ENCODE measurements at regions not wholly inside any gene's neighbourhood (a gene's known extent, or its start where the extent isn't known, plus 50 kb on each side); places are given as distances from the start of the nearest gene placed in this dataset.
"Not testable (repeated sequence)": the region's sequence is repeated elsewhere in the genome, so short reads cannot be mapped to it uniquely, and the experiment has no call there.

- no peak overlapping the region for H3K27ac ChIP-seq
- no peak for DNase-seq
- H3K9me3 ChIP-seq (replicated peaks): no peaks in the 10 kb centered on the region
- no peaks in the 10 kb centered on the region for H3K27me3 ChIP-seq
- peaks cover 19% of the 10 kb centered on the region for H3K4me1 ChIP-seq
- no peak overlapping the region for H3K4me3 ChIP-seq
- no peaks in the 10 kb centered on the region for H3K36me3 ChIP-seq
Measured at GRCh38 chr18:68414407-68414806, 300.5 kb downstream of the TMX3 start.

DNA sequence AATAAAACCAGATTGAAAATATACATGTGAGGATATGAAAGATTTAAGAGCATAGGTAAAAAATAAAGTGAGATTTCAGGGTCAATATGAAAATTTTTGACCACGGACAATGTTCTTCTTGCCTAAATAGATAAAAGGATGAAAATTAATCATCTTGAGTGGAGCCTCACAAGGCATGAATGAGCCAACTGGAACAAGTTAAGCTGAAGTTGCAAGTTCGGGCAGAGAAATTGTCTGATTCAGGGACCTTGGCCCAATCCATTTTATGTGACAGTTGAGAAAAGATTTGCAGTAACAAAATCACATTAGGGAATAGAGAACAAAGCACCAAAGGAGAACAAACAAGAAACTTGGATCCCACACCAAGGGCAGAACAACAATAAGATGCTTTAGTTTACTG is 305.3 kb downstream of the TMX3 start:
- DNase-seq: no peak
- no peak overlapping the region for H3K4me3 ChIP-seq
- H3K4me1 ChIP-seq: no peaks in the 10 kb centered on the region
- H3K36me3 ChIP-seq: no peaks in the 10 kb centered on the region
- H3K27me3 ChIP-seq: no peaks in the 10 kb centered on the region
- no peaks in the 10 kb centered on the region for H3K9me3 ChIP-seq (replicated peaks)
- H3K27ac ChIP-seq: no peak overlapping the region

GRCh38 chr18:68406761-68407160 is 308.1 kb downstream of the TMX3 start:
- Histone ChIP-seq H3K4me1 (no peaks in the 10 kb centered on the region), H3K27me3 (no peaks in the 10 kb centered on the region), H3K36me3 (no peaks in the 10 kb centered on the region), H3K27ac (no peak overlapping the region), H3K4me3 (no peak overlapping the region), H3K9me3 (replicated peaks) (no peaks in the 10 kb centered on the region)
- no peak for DNase-seq

GRCh38 chr18:68402784-68403183 is 312.1 kb downstream of the TMX3 start:
- Histone ChIP-seq H3K4me1 (no peaks in the 10 kb centered on the region), H3K27me3 (no peaks in the 10 kb centered on the region)

DNA sequence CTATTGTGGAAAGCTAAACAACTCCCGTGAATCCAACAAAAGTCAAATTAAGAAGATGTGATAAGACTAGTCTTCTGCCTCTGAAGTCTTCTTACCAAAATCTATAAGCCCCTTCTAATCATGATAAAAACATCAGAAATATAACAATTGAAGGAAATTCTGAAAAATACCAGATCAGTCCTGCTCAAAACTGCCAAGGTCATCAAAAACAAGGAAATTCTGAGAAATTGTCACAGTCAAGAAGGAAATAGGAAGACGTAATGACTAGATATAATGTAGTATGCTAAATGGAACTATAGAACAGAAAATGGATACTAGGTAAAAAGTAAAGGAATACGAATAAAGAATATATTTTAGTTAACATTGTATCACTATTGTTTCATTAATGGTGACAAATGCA is 314.0 kb downstream of the TMX3 start:
- no peak for DNase-seq

More at GRCh38 chr18:68402784-68403183, 312.1 kb downstream of the TMX3 start:
- Histone ChIP-seq H3K27ac (no peak overlapping the region), H3K36me3 (no peaks in the 10 kb centered on the region), H3K4me3 (no peak overlapping the region), H3K9me3 (replicated peaks) (no peaks in the 10 kb centered on the region)
- no peak for DNase-seq

DNA sequence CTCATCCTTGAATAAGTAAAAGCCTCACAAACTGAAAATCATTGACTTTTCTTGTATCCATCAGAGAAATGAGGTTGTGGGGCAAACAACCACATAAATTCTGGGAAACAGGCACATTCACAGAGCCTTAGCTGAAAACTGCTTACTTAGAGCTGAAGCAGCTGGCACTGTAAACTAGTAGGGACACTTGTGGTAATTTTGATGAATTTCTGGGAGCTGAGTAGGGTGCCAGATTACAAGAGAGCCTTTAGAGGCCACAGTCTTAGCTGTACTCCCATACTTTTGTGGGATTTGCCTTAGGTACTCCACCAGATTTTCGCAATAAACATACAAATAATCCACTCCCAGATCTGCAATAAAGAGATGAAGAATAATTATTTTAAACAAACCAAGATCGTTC is 315.2 kb downstream of the TMX3 start:
- DNase-seq: peak in 1 of 2 experiments; percentile 24
- H3K27me3 ChIP-seq: no peaks in the 10 kb centered on the region

More for the DNA sequence above, 314.0 kb downstream of the TMX3 start:
- Histone ChIP-seq H3K9me3 (replicated peaks) (no peaks in the 10 kb centered on the region), H3K36me3 (no peaks in the 10 kb centered on the region), H3K27me3 (no peaks in the 10 kb centered on the region), H3K4me3 (no peak overlapping the region), H3K27ac (no peak overlapping the region), H3K4me1 (no peaks in the 10 kb centered on the region)

GRCh38 chr18:68397241-68398035 is 317.5 kb downstream of the TMX3 start:
- H3K27me3 ChIP-seq: no peaks in the 10 kb centered on the region
- peak in 1 of 2 experiments; percentile 6 for DNase-seq
- no peaks in the 10 kb centered on the region for H3K4me1 ChIP-seq
- no peaks in the 10 kb centered on the region for H3K9me3 ChIP-seq (replicated peaks)
- H3K27ac ChIP-seq: no peak overlapping the region
- no peak overlapping the region for H3K4me3 ChIP-seq
- H3K36me3 ChIP-seq: no peaks in the 10 kb centered on the region

More for the DNA sequence above, 315.2 kb downstream of the TMX3 start:
- H3K36me3 ChIP-seq: no peaks in the 10 kb centered on the region
- no peaks in the 10 kb centered on the region for H3K9me3 ChIP-seq (replicated peaks)
- no peaks in the 10 kb centered on the region for H3K4me1 ChIP-seq
- H3K4me3 ChIP-seq: no peak overlapping the region
- no peak overlapping the region for H3K27ac ChIP-seq

DNA sequence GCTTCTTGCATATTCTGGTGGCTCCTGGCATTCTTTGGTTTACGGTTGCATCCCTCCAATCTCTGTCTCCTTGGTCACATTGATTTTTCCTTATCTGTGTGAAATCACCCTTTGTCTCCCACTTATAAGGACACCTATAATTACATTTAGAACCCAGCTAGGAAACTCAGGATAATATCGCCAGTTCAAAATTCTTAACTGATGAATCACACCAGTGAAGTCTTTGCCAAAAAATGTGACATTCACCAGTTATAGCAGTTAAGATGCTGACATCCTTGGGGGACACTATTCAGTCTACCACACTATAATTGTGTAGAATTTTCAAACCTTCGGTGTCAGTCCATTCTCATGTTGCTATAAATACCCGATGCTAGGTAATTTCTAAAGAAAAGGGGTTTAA is 320.2 kb downstream of the TMX3 start:
- no peak for DNase-seq
- no peaks in the 10 kb centered on the region for H3K27me3 ChIP-seq
- H3K36me3 ChIP-seq: no peaks in the 10 kb centered on the region
- H3K27ac ChIP-seq: no peak overlapping the region
- no peaks in the 10 kb centered on the region for H3K9me3 ChIP-seq (replicated peaks)
- H3K4me1 ChIP-seq: no peaks in the 10 kb centered on the region
- no peak overlapping the region for H3K4me3 ChIP-seq

- no peaks in the 10 kb centered on the region for H3K9me3 ChIP-seq (replicated peaks)
- H3K4me3 ChIP-seq: no peak overlapping the region
- H3K36me3 ChIP-seq: no peaks in the 10 kb centered on the region
- H3K4me1 ChIP-seq: no peaks in the 10 kb centered on the region
- no peaks in the 10 kb centered on the region for H3K27me3 ChIP-seq
- DNase-seq: no peak
- no peak overlapping the region for H3K27ac ChIP-seq
Measured at GRCh38 chr18:68391801-68392200, 323.1 kb downstream of the TMX3 start.

DNA sequence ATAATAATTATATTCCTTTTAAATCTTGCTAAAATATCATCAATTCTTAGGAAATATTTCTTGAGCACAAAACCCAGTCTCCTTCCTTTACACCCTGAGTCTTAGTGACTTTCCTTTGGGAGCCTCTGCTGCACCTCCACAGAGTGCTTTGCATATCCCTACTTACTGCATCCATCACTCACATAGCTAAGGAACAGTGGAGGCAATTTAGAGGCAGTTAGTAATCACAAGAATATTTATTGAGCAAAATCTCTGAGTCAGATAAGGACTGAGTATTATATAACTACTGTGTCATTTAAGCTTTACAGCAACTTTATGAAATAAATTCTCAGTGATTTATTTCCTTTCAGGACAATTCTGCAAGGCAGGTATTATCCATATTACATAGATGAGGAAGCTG is 327.7 kb downstream of the TMX3 start:
- DNase-seq: no peak
- Histone ChIP-seq H3K27me3 (no peaks in the 10 kb centered on the region), H3K27ac (no peak overlapping the region), H3K4me1 (no peaks in the 10 kb centered on the region), H3K4me3 (no peak overlapping the region), H3K36me3 (no peaks in the 10 kb centered on the region), H3K9me3 (replicated peaks) (no peaks in the 10 kb centered on the region)

GRCh38 chr18:68383979-68384378 is 330.9 kb downstream of the TMX3 start:
- not testable (repeated sequence) for H3K27ac ChIP-seq; H3K36me3 ChIP-seq; H3K4me3 ChIP-seq; H3K4me1 ChIP-seq; H3K9me3 ChIP-seq (replicated peaks); DNase-seq; H3K27me3 ChIP-seq

DNA sequence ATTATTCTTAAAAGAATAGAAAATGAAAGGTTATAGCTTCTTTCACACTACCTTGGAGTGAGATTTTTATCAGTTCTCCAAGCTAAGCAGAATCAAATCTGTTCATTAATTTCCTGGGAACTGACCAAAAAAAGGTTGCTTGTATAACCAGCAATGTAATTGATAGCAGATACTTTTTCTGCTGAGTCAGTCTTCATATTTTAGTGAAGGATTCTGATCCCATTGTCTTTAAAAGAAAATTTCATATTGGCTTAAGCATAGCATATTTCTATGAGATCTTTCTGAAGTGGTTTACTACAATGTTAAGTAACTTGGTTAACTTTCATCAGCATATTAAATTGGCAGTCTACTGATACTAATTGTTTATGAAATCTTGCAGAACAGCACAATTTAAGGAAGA is 338.0 kb downstream of the TMX3 start:
- Histone ChIP-seq H3K9me3 (replicated peaks) (no peaks in the 10 kb centered on the region), H3K4me3 (no peak overlapping the region), H3K4me1 (no peaks in the 10 kb centered on the region), H3K27me3 (no peaks in the 10 kb centered on the region), H3K36me3 (no peaks in the 10 kb centered on the region), H3K27ac (no peak overlapping the region)
- DNase-seq: no peak

GRCh38 chr18:68362907-68363306 is 352.0 kb downstream of the TMX3 start:
- H3K27ac ChIP-seq: no peak overlapping the region
- no peaks in the 10 kb centered on the region for H3K4me1 ChIP-seq
- no peak for DNase-seq
- H3K27me3 ChIP-seq: no peaks in the 10 kb centered on the region
- no peaks in the 10 kb centered on the region for H3K9me3 ChIP-seq (replicated peaks)
- no peak overlapping the region for H3K4me3 ChIP-seq
- H3K36me3 ChIP-seq: no peaks in the 10 kb centered on the region

DNA sequence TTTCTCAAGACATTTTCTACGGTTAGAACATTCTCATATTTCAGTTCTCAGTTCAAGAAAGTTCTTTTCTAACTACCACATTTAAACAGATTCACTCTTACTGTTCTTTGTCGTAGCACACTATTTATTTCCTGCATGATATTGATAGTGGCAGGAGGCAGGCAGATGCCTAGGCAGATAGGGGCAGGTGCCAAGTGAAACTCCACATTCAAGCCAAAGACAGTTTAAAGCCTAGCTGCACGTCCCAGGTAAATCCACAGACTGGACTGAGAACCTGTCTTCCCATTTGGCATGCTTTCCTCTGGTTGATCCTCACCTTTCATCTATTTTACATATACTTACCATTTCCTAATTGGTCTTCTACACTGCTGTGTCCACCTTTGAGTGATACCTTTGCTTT is 359.3 kb downstream of the TMX3 start:
- Histone ChIP-seq H3K36me3 (no peaks in the 10 kb centered on the region), H3K27me3 (no peaks in the 10 kb centered on the region), H3K27ac (no peak overlapping the region), H3K9me3 (replicated peaks) (no peaks in the 10 kb centered on the region), H3K4me3 (no peak overlapping the region), H3K4me1 (no peaks in the 10 kb centered on the region)
- no peak for DNase-seq

GRCh38 chr18:68354176-68354575 is 360.7 kb downstream of the TMX3 start:
- Histone ChIP-seq H3K4me1 (no peaks in the 10 kb centered on the region), H3K27ac (no peak overlapping the region), H3K9me3 (replicated peaks) (no peaks in the 10 kb centered on the region), H3K4me3 (no peak overlapping the region), H3K27me3 (no peaks in the 10 kb centered on the region), H3K36me3 (no peaks in the 10 kb centered on the region)
- no peak for DNase-seq

DNA sequence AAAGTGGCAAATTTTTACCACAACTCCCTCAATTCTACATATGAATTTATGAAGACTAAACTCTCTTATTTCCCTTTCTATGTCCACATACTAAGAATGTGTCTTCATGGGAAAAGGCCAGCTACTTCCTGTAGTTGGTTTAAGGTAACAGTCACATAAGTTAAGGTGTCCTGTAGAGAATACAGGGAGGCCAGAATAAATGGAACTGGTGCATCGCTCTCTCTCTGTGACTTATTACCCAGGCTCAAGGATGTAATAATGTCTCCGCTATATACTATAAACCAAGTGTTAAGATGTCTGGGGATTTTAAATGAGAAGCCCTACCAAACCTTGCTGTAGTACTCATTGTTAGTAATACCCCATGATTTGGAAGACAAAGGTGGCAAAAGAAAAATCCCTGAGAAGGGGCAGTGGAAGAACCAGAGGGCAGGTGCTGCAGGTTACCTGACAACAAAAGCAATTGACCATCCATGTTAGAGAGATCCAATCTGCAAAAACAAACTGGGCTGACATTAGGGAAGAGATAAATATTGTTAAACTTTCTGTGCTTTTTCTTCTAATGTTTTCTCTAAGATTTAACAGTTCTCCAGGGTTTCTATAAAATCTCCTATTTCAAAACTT is 372.8 kb downstream of the TMX3 start:
- H3K9me3 ChIP-seq (replicated peaks): no peaks in the 10 kb centered on the region
- H3K27me3 ChIP-seq: no peaks in the 10 kb centered on the region
- DNase-seq: no peak
- no peak overlapping the region for H3K4me3 ChIP-seq
- no peaks in the 10 kb centered on the region for H3K36me3 ChIP-seq
- no peak overlapping the region for H3K27ac ChIP-seq
- peaks cover 4% of the 10 kb centered on the region; the same call in 1 of the 2 replicates for H3K4me1 ChIP-seq
